Dermis microvascular lymphatic vessel endothelial cell (primary cell): ENCODE measurements at regions not wholly inside any gene's neighbourhood (a gene's known extent, or its start where the extent isn't known, plus 50 kb on each side); places are given as distances from the start of the nearest gene placed in this dataset.

ENCODE experiments used
- DNase-seq, 2 donors: peaks; one replicate each; pipeline versions ENCODE4 v3.0.0 to v3.0.0-alpha.2; 2010; ENCODE audit warnings: low read depth in 2 of 2

DNA sequence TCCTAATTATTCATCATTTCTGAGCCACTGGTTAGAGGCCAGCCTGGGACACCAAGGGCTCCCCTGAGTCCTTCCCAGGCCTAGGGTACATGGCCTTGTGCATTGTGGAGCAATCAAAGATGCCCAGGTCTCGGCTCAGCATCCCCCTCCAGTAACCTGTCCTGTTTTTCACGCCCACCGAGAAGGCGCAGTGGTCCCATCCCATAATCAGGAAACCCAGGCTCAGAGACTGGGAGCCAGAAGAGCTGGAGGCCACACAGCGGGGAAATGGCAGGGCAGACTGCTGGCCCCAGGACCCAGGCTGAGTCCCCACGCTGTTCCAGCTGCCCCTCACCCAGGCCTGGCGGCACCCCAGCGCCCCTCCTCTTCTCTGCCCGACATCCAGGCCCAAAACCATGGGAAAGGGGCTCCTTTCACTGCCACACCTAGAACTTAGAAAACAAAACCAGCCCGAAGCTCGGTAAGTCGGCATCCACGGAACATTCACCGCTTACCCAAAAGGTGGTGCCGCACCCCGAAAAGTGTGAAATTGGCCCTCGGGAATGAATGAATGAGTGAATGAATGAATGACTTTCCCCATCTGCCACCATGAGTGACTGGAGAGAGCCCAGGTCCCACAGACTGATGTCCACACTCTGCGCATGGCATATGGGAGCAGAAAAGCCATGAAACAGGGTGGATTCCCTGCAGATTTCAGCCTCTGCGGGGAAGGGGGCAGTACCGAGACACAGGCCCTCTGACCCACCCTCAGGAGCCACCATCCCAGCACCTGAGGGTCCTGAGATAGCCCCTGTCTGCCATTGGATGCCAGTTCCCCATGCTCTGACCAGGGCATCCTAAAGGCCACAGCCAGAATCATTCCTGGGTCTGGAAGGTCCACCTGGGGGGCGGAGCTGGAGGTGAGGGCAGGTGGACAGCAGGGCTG lies 132.5 kb downstream of the OLFM1 start:
- DNase-seq = no peak

DNA sequence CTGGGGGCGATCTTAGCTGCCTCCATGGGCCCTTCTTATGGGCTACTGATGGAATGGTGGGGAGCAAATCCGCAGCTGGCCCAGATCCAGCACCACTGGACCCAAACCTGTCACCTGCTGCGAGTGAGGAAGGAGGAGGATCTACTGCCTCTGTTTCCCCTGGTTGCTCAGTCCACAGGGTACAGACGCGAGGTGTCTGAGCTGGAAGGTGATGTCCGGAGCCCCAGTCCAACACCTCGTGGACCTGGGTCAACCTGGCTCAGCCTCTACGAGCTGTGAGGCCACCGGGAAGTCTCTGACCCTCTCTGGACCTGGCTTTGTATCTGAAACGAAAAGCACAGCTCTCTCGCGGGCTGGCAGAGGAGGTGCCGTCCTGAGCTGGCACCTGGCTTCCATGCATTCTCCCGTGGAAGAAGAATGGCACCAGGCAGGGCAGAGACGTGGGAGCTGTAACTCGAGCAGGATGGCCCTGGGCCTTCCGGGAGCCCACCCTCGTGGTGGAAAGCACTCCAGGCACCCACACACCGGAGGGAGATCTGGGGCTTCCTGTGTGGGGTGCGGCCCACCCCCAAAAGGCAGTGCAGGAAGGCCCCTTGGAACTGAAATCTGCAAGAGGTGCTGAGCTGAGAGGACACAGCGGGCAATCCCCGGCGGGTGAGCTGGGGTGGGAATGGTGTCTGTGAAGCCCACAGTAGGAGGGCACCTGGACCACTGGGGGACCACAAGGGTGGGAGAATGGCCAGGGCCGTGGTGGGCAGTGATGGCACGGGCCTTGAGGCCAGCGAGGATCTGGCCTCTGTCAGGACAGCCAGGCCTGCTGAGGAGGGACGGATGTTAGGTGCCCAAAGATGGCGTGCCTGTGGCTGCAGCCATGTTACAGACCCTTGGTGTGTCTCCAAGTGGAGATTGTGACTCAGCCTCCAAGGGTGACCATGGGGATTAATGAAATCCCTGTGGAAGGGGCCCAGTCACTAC lies 133.4 kb downstream of the OLFM1 start:
- DNase-seq = no peak

DNA sequence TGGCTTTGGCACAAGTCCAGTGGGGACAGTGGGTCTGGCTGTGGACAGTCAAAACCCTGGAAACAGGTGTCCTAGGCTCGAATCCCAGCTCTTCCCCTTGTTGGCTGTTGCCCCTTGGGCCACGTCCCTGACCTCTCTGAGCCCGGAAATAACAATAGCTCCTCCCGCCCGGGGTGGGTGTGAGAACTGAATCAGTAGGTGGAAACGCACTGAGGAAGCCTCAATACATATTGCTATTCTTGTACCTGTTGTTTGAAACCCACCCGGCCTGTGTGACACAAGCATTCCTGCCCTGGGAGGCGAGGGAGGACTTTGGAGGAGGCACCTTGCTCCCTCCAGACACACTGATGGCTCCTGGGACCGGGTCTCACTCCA lies 134.1 kb downstream of the OLFM1 start:
- no peak for DNase-seq

DNA sequence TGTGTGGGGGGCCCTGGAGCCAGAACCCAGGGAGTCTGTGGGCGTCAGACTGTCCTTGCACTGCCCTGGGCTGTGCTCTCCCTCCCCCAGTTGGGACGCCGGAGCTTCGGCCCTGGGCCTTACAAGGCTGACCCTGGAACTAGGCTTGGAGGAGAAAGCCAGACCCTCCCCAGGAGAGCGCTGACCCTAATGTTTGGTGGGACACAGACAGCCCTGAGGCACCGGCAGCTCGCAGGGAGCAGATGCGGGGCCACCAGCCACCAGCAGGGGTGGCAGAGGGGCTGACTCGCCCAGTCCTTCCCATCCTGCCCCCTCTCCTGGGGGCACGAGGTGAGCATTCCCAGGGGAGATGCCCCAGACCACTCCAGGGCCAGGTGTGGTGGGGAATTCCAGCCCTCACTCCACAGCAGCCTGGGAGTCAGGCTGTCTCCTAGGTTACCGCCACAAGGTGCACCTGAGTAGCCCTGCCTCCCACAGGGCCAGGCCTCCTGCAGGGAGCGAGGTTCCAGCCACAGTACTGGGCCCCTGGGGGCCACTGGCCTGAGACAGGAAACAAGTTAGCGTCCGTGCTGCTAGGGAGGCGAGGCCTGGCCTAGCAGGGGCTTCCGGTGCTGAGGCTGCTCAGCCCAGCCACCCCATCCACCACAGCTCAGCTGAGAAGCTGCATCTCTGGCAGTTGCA lies 134.6 kb downstream of the OLFM1 start:
- no peak for DNase-seq

DNA sequence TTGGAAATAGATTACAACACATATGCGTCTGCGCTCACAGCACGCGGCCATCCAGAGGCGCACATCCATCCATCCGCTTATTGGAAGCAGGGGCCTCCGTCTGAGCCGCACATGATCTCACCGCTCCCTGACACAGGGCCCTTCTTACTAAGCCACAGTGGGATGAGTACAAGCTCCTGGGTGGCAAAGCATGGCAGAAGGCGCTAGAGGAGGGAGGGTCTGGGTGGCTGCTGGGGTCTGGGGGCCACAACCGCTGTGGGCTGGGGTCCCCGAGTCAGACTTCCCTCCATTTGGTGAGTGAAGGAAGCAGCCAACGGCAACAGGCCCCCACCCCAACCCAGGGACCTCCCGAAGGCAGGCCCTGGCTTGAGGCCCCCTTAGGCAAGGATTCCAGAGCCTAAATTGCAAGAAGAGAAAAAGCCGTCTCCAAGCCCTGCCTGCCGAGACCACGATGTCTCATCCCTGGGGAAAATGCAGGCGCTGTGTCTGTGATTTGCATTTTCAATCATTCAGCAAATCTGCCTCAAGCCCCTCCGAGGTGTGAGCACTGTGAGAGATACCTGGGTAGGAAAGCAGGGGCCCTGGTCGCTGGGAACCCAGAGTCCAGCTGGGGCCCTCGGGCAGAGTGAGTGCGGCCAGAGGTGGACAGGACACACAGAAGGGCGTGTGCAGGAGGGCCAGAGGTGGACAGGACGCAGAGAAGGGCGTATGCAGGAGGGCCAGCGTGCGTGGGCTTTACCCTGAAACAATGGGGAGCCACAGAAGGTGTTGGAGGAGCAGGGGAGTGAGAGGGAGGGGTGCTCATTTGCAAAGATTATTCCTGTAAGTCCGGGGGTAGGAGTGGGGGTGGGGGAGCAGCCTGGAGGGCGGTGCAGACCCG lies 135.7 kb downstream of the OLFM1 start:
- no peak for DNase-seq

DNA sequence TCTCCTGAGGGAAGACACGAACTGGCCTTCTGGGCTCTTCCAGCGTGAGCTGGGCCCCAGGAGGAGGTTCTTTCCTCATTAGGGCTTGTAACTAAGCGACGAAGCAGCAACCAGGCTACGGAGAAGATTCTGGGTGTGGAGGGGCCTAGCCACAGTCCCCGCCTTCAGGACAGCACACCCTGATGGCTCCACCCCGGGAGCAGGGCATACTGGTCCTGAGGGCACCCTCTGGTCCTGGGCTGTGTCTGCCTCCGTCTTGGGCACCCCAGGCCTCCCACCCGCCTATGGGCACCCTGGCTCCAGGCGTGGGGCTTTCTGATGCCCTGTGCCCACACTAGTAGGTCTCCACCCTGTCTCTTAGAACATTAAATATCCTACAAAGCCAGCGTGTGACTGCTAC lies 136.4 kb downstream of the OLFM1 start:
- no peak for DNase-seq

DNA sequence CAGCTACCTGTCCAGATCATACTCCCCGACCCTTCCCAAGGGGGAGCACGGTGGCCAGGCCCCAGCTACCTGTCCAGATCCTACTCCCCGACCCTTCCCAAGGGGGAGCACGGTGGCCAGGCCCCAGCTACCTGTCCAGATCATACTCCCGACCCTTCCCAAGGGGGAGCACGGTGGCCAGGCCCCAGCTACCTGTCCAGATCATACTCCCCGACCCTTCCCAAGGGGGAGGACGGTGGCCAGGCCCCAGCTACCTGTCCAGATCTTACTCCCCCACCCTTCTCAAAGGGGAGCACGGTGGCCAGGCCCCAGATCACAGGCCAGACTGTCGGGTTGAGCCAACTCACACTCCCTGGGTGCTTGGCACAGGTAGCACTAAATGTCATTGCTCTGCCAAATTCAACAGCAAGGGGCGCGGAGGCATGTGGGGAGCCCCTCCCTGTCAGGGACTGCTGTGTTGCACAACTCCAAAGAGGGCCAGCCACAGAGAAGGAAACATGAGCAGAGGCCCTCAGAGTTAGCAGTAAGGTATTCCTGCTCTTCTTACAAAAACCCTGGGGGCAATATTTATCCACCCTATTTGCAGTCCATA lies 136.9 kb downstream of the OLFM1 start:
- DNase-seq = no peak

DNA sequence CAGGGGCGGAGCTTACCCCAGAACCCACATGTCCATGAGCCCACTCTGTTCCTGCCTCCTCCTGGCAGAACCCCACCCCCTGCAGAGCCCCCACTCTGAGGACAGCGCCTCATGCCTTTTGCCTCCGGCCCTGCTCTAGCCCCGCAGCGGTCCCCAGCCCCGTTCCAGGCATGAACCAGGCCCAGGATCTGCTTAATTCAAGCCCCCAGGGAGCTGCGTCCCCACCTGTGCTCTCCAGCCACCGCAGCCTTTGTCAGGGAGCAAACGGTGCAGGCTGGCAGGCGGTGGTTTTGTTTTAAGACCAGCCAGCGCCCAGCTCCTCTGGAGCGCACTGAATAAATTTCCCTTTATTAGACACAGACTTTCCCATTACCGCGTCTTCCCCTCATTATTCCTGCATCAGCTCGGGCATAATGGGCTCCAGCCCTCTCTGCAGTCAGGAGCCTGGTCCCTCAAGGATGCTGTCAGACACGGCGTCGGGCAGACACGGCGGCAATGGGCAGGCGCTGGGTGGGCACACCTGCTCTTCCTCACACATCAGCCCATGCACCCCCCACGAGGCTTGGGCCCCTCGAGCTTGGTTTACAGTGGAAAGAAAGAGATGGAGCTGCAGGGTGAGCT lies 137.6 kb downstream of the OLFM1 start:
- DNase-seq = no peak

DNA sequence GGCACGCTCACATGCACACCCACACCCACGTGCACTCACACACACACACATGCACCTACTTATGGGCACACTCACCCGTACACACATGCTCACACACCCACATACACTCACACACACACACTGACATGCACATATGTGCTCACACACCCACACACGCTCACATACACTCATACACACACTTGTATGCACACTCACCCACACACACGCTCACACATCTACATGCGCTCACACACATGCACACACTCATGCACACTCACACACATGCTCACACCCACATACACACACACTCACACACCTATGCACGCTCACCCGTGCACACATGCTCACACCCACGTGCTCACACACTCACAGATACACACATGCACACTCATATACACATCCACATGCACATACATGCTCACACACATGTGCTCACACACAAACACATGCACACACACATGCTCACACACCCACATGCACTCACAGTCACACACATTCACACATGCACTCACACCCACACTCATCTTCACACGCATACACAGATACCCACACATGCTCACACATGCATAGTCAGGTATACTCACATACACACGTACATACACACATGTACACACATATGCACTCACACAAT lies 138.3 kb downstream of the OLFM1 start:
- DNase-seq = no peak

DNA sequence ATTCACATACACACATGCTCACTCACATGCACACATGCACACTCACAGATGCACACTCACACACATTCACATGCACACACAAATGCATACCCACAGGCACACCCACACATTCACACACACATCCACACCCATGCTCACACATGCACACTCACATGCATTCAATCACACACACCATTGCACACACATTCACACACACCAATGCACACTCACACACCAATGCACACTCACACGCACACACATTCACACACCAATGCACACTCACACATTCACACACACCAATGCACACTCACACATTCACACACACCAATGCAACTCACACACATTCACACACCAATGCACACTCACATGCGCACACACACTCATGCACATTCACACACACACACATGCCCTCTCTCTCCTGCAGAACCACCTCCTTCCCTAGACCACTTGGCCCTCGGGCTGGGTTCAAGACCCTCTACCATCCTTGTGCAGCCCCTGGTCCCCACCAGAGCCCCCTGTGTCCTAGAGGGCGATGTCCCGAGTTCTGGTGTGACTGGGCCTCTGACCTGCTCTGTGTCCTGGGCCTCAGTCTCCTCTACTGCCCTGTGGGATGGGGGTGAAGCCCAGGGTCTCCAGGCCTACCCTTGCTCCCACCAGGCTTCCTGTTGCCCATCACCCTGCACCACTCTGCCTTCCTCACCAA lies 139.0 kb downstream of the OLFM1 start:
- DNase-seq = no peak

DNA sequence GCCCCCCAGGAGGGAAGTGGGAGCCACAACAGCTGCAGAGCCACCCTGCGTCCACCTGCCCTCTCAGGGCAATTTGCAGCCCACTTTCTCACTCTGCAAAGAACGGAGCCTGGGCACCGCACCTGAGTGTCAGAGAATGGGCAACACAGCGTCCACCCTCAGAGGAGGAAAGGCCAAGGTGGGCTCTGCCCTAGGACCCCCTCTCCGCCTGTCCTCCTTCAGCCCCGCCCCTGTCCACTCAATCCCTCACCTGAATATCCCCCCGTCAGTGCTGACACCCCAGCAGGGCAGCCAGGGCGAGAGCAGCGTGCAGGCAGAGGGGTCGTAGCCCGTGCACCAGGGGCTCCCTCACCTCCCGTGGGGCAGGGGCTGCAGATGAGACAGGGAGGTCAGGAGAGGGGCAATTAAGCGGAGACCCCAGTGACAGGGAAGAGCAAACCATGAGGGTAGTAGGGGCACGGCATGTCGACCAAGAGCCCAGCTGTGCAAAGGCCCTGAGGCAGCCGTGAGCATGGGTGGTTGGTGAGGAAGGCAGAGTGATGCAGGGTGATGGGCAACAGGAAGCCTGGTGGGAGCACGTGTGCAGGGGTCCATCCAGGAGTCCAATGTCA lies 140.3 kb downstream of the OLFM1 start:
- DNase-seq = no peak

DNA sequence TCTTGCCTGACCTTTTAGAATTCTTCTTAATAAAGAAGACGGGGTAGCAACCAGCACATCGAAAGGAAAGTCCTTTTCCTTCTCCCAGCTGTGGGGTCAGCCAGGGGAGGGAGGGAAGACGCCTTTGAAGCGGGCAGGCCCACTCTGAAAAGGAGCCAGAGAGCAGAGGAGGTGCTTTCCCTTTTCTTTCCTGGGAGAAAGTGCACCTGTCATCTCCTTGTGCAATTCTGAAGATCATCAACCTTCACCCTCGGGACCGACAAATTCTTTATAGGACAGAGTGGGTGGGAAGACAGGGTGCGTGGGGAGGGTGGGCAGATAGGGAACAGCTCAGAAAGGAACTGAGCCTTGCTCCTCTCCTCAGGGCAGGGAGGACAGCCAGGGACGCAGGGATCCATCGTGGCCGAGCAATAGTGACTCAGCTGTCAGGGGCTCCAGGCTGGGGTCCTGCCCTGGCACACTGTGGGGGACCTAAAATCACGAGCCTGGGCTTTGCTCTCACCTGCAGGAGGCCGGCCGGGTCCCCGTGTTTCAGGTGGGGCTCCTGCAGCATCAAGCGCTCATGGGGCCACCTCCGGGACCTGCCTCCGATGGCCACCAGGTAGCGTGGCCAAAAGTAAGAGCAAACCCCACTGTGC lies 141.0 kb downstream of the OLFM1 start:
- no peak for DNase-seq

DNA sequence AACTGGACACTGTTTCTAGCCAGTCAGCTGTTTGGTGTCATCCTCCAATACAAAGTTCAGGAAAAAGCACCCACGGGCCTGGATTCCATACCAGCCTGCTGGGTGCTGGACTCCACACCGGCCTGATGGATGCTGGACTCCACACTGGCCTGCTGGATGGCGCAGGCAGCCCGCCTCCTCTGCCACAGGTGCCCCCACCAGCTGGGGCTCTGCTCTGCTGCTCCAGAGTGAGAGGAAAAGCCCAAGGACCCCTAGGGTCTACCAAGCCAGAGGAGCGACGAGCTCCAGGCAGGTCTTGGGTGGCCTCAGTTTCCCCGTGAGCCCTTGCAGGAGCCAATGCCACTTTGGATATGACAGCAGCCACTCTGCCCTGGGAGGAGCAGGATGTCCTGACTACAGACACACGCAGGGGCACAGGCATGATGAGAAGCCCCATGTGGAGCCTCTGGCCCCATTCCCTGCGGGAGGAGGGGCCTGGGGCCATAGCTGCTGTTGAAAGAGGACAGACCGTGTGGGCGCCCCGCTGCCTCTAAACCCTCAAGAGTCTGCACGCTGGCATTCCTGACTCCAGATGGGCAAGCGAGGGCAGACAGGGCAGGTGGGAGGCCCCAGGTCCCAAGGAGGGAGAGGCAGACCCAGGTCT lies 141.6 kb downstream of the OLFM1 start:
- no peak for DNase-seq

DNA sequence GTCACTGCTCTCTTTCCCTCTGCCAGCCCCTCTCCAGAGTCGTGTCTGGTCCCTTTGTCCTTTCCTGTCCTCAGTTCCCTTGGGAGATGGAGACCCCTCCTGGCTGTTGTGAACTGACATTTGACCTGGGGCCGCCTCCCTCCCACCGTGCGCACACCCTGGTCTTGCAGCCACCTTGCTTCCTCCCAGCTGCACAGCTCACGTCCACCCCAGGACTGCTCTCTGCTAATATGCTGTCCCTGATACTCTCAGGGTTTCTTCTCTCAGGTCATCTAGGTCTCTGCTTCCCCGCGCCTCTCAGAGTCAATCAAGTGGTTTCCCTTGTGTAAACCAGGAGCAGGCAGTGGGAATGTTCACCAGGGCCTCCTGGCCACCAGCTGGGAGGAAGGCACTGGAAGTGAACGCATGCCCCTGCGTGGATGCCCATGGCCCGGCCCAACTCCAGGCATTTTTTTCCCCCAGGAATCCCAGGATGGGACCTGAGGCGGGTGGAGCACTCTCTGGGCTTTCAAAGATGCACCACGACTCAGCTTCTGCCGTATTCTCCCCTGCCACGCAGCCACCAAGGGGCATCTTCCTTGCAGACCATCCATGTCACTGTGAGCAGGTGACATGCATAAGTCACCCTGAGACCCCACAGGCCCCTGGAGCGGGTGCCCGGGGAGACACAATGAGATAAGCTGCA lies 142.4 kb downstream of the OLFM1 start:
- no peak for DNase-seq

DNA sequence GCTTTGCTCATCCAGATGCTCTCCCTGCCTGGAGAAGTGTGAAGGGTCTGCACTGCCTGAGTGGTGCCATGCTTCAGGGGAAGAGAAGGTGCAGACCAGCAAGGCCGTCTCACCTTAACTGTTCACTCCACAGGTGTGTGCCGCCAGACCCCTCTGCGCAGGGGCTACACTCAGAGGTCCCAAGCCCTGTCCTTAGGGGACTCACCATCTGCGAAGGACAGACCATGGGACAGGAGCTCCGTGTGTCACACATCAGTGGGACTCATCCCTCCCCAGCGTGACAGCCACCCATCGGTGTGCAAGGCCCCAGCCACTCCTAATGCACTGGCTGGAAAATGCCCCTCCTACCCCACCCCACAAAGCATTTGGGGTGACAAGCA lies 142.9 kb downstream of the OLFM1 start:
- DNase-seq = no peak

DNA sequence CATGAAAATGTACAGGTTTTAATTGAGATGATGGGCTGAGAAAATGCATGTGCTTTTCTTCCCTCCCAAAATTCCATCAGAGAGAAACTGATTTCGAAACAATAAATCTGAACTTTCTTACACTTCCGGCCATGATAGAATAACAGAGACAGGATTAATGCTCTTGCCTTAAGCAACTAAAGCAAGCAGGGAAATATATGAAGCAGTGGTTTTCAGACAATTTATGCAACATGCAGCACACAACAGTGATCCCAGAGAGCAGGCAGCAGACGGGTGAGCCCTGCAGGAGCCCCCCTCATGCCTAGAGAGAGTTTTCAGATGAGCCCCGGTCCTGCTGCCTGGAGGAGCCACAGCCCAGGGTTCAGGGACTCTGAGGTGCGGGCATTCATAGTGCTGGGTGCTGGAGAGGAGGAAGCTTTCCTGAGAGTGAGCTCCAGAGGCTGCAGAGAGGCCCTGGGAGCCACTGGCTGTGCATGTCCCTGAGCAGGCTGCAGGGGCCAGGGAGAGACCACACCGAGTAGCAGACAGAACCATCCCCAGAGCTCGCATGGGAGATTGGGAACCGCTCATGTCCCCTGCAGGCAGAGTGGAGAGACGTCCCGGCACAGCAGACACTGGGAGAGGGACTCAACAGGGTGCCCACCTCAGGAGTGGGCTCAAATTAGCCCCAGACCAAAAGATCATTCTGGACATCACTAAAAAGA lies 143.5 kb downstream of the OLFM1 start:
- no peak for DNase-seq
